SK-N-SH (cell line): ENCODE measurements at regions not wholly inside any gene's neighbourhood (a gene's known extent, or its start where the extent isn't known, plus 50 kb on each side); places are given as distances from the start of the nearest gene placed in this dataset.

Experiments
- CTCF ChIP-seq: fragments of 200-600 bp; sonication (generic); IDR thresholded peaks from 2 replicates; pipeline ENCODE4 v1.6.1; 2017; ENCODE audit warnings: antibody characterized with exemption, mild to moderate bottlenecking, moderate library complexity
- NRF1 ChIP-seq: IDR thresholded peaks from 2 replicates; pipeline ENCODE4 v1.6.1; 2012; ENCODE audit warnings: low read depth, mild to moderate bottlenecking, low read length
- RFX5 ChIP-seq: IDR thresholded peaks from 2 replicates; pipeline ENCODE4 v1.6.1; 2012; ENCODE audit warnings: mild to moderate bottlenecking, improper control_type of control experiment, low read length
- SMC3 ChIP-seq: IDR thresholded peaks from 2 replicates; pipeline ENCODE4 v1.6.1; 2012; ENCODE audit warnings: low read depth, low read length, improper control_type of control experiment
- USF1 ChIP-seq: IDR thresholded peaks from 2 replicates; pipeline ENCODE4 v1.4.0; 2012; ENCODE audit warnings: low read depth, borderline replicate concordance
- USF2 ChIP-seq: fragments of 150-350 bp; IDR thresholded peaks from 2 replicates; pipeline ENCODE4 v1.6.1; 2017; ENCODE audit warnings: antibody characterized with exemption, low read length, low read depth, borderline replicate concordance
- YY1 ChIP-seq: IDR thresholded peaks from 2 replicates; pipeline ENCODE4 v1.4.0; 2012; ENCODE audit warnings: low read depth, mild to moderate bottlenecking

GRCh38 chr16:8370374-8371270 is 219.7 kb downstream of the TMEM114 start:
- TF ChIP-seq YY1 (no peak), CTCF (no peak), SMC3 (no peak), RFX5 (no peak), USF1 (no peak), NRF1 (no peak), USF2 (no peak)
